ENCODE measurements at regions not wholly inside any gene's neighbourhood (a gene's known extent, or its start where the extent isn't known, plus 50 kb on each side); places are given as distances from the start of the nearest gene placed in this dataset.

- DNase-seq (ENCODE audit: low read depth): peak; percentile 21
- no peak for TF ChIP-seq CTCF (IDR thresholded peaks at IDR 0.05; ENCODE audit: insufficient read depth, low read depth, low read length)
- H3K4me3 ChIP-seq (ENCODE audit: low read depth, low read length): no peak overlapping the region
Measured at GRCh38 chr5:68894673-68895072, 199.1 kb upstream of the SLC30A5 start.

GRCh38 chr5:68898951-68899471 lies 194.8 kb upstream of the SLC30A5 start:
- peak; percentile 77 for DNase-seq (ENCODE audit: low read depth)
- no peak for TF ChIP-seq CTCF (IDR thresholded peaks at IDR 0.05; ENCODE audit: insufficient read depth, low read depth, low read length)
- no peak overlapping the region for H3K4me3 ChIP-seq (ENCODE audit: low read depth, low read length)

- DNase-seq (ENCODE audit: low read depth): peak; percentile 88
- no peak for TF ChIP-seq CTCF (IDR thresholded peaks at IDR 0.05; ENCODE audit: insufficient read depth, low read depth, low read length)
- H3K4me3 ChIP-seq (ENCODE audit: low read depth, low read length): no peak overlapping the region
Measured at GRCh38 chr5:68911840-68912690, 181.7 kb upstream of the SLC30A5 start.

GRCh38 chr5:68915079-68915478 lies 178.7 kb upstream of the SLC30A5 start:
- H3K4me3 ChIP-seq (ENCODE audit: low read depth, low read length): no peak overlapping the region
- no peak for DNase-seq (ENCODE audit: low read depth)
- no peak for TF ChIP-seq CTCF (IDR thresholded peaks at IDR 0.05; ENCODE audit: insufficient read depth, low read depth, low read length)

GRCh38 chr5:68918306-68918705 lies 175.5 kb upstream of the SLC30A5 start:
- DNase-seq (ENCODE audit: low read depth): no peak
- no peak overlapping the region for H3K4me3 ChIP-seq (ENCODE audit: low read depth, low read length)
- TF ChIP-seq CTCF (IDR thresholded peaks at IDR 0.05; ENCODE audit: insufficient read depth, low read depth, low read length): no peak

- no peak for TF ChIP-seq CTCF (IDR thresholded peaks at IDR 0.05; ENCODE audit: insufficient read depth, low read depth, low read length)
- H3K4me3 ChIP-seq (ENCODE audit: low read depth, low read length): no peak overlapping the region
- DNase-seq (ENCODE audit: low read depth): no peak
Measured at GRCh38 chr5:68919988-68920490, 173.8 kb upstream of the SLC30A5 start.

Measured in fibroblast of villous mesenchyme (primary cell).